Stimulated activated CD8-positive, alpha-beta memory T cell treated with anti-CD3 and anti-CD28 coated beads, Interleukin-7, amount 100 ng/mL, for 4 hours (primary cell): ENCODE measurements at regions not wholly inside any gene's neighbourhood (a gene's known extent, or its start where the extent isn't known, plus 50 kb on each side); places are given as distances from the start of the nearest gene placed in this dataset.
"Not testable (repeated sequence)": the region's sequence is repeated elsewhere in the genome, so short reads cannot be mapped to it uniquely, and the experiment has no call there.

ENCODE experiments used
- DNase-seq, 2 donors: peaks; one replicate each; pipeline ENCODE4 v3.0.0-alpha.2; 2020; ENCODE audit warnings: low read depth in 2 of 2

DNA sequence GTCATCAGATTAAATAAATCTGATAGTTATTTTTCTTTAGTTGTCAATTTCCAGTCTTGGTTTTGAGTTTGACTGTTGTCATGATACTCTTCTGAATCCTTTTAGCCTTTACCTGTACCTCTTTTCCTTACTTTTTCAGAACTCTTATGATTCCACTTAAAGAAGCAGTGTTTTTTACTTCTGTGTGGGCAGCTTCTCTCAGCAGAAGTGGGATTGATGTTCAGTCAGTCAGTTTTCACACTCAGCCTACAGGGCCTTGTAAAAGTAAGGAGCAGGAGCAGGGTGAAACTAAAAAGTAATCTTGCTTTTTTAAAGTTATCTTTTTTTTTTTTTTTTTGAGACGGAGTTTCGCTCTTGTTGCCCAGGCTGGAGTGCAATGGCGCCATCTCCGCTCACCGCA is 75.1 kb downstream of the HAUS1 start:
- DNase-seq = no peak

DNA sequence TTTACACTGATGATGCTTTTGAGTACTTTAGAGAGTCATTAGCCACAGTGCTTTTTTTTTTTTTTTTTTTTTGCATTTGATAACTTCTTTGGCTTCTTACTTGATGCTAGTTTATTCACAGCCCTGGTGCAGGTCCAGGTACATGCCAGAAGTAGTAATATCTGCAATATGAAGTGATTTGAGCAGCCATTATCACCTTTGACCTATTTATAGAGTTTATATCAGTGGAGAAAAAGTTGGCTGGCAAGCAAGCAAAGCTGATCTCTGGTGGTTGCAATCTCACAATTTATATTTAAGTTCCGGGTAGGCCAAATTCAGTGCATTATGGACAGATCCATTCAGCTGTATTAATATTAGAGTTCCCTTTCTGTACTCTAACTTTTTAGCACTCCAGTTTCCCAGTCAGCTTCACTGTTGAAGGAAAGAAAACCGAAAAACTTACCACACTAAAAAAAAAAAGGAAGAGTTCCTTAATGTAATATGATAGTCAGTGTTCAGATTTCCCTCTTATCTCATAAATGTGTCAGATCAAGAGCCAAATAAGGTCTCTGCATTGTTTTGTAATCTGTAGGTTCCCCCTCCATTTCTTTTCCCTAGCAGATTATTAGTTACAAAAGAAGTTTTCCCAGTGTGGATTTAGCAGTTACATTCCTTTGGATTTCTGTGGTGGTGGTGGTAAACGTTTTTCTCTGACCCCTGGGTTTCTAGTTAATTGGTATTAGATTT is 78.6 kb downstream of the HAUS1 start:
- DNase-seq = no peak

DNA sequence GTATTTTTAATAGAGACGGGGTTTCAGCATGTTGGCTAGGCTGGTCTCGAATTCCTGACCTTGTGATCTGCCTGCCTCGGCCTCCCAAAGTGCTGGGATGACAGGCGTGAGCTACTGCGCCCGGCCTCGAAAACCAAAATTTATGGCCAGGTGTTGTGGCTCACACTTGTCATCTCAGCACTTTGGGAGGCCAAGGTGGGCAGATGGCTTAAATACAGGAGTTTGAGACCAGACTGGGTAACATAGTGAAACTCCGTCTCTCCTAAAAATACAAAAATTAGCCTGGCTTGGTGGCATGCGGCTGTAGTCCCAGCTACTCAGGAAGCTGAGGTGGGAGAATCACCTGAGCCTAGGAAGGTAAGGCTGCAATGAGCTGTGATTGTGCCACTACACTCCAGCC is 80.1 kb downstream of the HAUS1 start:
- not testable (repeated sequence) for DNase-seq

DNA sequence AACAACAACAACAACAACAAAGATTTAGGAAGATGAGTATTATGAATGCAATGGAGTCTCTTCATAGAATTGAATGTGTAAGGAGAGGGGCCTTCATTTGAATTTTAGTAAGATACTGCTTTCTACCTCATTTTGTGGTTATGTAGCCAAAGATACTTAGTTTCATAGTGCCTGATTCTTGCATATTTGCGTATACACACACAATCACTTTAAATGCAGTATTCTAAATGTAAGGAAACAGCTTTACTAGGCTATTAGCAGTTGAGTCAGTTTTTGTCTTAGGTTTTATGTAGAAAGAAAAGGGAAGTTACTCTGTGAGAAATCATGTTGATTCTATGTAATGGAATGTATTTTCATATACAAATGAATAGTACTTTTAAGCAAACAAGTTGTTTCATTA is 80.5 kb downstream of the HAUS1 start:
- DNase-seq = no peak

DNA sequence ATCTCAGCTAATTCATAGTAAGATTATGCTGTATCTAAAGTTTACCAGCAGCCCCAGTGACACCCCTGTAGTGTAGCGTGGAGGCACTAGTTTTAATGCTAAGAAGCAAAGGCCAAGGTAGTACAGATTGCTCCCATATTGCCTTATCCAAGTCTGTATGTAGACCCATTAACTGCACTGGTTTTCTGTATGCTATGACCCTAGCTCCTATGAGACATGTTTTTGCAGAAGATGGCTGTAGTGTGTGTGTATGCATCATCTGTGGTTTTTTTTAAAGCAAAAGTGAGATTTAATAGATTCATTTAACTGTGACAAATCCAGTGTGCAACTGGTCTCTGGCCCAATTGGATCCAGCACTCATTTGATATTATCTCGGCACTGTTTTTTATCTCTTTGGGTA is 86.5 kb downstream of the HAUS1 start:
- no peak for DNase-seq

DNA sequence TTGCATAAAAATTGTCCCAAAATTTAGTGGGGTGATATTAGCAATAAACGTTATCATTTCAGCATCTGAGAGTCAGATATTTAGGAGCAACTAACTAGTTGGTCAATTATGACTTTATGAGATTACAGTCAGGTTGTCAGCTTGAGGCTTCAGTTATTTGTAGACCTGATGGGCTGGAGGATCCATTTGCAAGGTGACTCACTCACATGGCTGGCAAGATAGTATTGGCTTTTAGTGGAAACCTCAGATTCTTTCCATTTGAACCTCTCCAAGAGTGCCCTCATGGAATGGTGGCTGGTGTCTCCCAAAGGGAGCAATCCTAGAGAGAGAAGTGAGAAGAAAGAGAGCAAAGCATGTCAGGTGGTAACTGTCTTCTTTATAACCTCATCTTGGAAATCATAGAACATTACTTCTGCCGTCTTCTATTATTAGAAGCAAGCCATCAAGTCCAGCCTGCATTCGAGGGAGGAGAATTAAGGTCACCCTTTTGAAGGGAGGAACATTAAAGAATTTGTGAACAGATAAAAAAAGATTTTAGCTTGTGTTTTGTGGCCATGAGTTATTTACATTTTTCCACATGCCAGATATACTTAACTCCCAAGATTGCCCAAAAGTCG is 92.5 kb downstream of the HAUS1 start:
- DNase-seq = no peak

DNA sequence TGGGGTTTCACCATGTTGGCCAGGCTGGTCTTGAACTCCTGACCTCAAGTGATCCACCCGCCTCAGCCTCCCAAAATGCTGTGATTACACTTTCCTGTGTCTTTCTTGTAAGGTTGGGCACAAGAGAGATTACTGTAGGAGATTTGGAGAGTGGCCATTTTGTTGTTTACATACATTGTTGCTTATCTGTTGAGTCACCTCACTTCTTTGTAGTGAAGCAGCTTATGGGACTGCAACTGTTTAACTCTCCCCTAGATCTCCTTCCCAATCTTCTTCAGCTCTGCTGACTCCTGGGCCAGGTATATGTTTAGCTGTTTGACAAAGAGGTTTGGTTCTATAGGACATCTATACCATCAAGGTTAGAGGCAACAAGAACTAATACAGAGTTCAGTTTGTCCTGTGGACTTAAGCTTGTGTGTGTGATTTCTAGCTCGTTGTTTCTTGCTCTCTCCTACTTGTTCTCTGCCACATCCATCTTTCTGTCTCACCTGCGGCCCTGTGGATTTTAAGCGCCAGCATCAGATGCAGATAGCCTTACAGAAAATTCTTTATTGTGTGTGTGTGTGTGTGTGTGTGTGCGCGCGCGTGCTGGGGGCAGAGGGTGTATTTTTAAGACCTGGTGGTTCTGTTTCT is 95.4 kb downstream of the HAUS1 start:
- DNase-seq = no peak

DNA sequence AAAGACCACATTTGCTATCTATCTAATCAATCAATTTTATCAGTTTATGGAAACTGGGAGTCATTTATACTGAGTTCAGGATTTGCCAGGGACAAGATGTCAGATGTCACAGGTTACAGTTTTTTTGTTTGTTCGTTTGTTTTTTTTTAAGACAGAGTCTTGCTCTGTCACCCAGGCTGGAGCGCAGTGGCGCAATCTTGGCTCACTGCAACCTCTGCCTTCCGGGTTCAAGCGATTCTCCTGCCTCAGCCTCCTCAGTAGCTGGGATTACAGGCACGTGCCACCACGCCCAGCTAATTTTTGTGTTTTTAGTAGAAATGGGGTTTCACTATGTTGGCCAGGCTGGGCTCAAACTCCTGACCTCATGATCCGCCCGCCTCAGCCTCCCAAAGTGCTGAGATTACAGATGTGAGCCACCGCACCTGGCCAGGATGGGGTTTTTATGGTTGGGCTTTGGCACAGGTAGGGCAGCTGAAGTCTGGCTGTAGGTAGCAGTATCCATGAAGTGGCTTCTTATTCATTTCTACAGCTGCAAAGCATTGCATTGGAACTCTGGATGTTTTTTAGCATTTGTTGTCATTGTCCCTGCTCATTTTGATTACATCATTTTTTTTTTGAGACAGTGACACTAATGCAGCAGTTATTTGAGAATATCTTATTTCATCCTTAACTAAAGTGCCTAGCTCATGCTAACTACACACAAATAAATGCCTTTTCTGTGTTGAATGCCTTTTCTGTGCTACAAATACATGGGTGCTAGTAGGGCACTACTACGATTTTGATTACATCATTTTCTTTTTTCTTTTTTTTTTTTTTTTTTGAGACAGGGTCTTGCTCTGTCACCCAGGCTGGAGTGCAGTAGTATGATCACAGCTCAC is 96.2 kb downstream of the HAUS1 start:
- not testable (repeated sequence) for DNase-seq

DNA sequence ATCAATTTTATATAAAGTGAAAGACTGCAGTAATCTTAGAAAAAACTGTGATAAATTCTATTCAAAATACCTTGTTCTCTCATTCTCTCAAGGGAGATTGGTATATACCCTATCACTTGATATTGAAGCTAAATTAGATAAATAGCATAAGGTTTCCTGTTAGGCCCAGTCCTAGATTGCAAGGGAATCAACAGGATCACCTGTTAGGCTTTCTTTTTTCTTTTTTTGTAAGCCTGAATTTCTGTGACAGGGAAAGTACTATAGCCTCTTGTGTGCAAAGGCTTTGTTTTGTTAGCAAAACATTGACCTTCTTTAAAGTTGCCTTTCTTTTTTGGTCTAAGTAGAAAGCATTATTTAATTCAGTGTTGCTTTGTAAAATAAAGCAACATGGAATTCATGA is 100.0 kb downstream of the HAUS1 start:
- no peak for DNase-seq

DNA sequence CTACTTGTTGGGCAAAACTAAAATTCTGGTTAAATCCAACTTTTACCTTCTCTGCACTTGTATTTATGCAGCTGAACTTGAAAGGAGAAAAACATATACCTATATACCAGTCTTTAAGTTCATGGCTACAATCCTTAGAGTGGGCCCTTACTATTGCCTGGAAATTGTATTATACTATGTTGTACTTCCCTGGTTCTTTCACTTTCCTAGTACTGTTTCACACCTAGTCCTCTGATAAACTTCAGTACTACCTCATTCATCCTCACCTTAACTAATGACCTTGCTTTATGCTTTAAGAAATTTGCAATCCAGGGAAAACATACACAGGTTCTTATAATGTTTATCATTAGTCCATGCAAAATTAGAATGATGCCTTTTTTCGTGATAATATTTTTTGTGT is 103.8 kb downstream of the HAUS1 start:
- DNase-seq = no peak

DNA sequence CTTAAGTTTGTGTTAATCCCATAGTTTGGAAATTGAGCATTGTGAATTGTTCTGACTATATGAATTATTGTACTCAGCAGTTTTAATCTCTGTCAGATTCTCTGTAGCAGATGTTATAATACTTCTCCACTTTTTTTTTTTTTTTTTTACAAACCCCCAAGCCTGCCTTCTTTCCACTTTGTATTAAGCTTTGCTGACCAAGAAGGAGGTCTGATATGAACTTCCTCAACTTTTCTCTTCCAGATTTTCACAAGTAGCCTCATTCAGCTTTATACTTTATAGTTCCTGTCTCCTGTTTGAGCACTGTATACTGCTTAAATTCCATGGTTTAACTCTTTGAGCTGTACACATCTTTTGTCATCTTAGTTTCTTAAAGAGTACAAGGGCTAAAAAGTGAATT is 105.0 kb downstream of the HAUS1 start:
- DNase-seq = no peak

DNA sequence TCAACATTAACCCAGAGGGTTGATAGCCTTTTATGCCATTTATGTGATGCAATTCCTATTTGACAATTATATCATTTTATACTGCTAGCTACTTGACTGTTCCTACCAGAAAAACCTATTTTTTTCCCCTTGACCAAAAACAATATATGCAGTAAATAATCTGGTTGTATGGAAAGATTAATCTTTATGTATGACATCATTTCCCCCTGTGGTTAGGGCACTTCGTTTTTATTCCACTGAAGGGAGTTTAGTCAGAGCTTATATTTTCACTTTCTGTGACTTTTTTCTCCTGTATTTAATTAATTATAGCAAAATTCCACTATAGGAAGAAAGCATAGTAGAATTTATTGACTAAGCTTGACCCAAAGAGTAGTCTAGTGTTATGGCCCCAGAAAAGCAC is 107.6 kb downstream of the HAUS1 start:
- DNase-seq = no peak

DNA sequence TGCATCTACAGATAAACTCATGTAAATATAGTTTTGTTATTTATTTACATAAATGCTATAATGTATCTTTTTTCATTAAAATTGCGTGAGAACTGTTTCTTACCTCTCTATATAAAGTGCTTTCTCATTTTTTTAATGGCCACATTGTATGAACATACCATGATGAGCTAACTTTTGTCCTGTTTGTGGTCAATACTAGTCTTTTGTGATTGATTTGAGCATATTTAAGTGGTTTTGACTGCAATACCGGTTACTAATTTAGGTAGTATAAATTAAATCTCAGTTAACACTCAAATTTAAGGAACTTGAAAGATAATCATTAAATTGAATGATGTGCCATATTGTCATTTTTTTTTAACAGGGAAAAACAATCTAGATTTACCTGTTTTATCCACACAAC is 108.2 kb downstream of the HAUS1 start:
- no peak for DNase-seq

DNA sequence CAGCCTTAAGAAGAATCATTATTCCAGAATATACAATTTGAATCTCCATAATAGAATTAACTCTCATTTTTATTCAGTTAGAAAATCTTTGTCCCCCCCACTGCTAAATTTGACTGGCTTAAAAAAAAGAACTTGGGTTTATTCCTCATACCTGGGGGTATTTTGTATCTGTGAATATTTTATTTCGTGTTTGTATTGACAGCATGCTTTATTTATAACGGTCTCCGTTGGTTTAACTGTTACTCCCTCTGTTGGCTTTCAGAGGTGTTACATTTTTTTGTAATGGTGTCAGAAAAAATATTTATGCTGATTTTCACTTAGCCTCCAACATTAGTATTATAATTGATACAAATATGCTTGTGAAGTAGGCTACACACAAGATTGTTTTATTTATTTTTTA is 109.1 kb downstream of the HAUS1 start:
- no peak for DNase-seq

DNA sequence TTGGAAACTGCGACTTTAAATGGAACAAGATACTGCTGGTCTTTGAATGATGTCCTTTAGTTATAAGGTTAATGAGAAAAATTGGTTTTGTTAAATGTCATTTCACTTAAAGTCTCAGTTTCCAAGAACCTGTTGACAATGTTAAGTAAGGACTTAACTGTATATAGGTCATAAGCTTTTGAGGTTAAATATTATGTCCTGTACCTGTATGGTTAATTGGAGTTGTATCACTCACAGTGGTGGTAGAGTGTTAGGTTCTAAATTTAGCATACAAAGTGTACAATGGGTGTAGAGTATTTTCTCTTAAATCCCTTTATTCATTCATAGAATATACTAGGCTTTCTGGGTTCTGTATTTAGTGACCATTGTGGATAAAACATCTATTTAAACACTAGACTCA is 110.2 kb downstream of the HAUS1 start:
- DNase-seq = no peak

DNA sequence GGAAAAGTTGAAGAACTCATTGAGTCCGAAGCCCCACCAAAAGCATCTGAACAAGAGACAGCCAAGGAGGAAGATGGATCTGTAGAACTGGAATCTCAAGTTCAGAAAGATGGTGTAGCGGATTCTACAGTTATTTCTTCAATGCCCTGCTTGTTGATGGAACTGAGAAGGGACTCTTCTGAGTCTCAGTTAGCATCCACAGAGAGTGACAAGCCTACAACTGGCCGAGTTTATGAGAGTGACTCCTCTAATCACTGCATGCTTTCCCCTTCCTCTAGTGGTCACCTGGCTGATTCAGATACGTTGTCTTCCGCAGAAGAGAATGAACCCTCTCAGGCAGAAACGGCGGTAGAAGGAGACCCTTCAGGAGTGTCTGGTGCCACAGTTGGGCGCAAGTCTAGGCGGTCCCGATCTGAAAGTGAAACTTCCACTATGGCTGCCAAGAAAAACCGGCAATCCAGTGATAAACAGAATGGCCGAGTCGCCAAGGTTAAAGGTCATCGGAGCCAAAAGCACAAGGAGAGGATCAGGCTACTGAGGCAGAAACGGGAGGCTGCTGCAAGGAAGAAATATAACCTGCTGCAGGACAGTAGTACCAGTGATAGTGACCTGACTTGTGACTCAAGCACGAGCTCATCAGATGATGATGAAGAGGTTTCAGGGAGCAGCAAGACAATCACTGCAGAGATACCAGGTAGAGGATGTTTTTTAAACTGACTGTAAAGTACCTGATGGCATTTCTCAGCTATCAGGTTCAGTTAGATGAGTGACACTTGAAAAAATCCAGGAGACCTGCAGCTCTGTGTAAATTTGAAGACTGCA is 111.9 kb downstream of the HAUS1 start:
- DNase-seq = no peak

DNA sequence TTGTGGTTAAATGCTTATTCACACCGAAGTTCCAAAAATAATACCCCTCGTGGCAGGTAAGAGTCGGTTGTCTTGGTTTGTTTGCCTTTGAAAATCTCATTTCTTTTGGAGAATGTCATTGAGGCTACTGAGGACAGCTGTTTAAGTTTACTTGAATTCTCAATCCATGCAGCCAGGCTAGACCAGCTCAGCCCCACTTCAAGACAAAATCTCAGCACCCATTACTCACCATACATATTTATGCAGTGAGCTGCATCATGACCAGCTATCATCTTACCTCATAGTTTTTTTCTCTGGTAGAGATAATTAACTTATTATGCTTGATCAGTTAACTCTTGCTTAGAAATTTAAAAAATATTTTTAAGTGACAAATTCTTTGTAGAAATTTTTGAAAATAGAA is 115.9 kb downstream of the HAUS1 start:
- DNase-seq = no peak

DNA sequence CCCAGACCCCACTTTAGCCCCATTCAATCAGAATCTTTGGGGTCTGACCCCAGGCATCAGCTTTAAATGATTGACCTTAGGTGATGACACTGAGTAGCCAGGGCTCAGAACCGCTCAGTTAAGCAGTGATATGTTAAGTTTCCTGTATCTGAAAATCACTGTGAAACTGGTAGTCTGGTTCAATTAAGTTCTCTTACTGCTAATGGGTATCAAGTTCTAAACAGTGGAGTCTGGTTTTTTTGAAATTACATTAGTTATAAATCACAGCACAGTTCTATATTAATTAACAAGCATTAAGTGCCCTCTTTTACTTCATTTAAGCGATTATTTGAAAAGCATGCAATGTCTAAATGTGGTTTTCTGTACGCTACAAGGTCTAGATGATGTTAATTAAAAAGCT is 117.9 kb downstream of the HAUS1 start:
- DNase-seq = no peak

DNA sequence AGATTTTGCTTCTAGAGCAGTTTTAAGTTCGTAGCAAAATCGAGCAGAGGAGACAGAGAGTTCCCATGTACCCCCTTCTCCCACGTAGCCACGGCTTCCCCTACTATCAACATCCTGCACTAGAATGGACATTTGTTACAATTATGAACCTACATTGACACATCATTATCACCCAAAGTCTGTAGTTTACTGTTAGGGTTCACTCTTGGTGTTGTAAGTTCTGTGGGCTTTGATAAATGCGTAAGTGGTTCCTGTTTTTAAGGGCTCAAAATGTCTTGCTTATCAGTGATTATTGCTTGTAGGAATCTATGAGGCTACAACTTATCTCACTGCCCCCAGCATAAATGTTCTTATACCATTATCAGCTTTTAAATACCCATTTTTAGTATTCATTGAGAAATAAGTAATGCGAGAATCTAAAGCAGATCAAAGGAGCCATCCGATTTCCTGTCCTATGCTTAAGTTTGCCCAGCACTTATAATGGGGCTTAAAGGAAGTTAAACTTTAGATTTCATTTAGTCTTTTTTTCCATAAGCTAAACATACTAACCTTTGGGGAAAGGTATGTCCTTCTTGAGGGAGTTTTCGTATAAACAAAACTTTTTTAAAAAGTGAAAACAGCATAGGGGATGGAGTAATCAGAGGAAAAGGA is 118.7 kb downstream of the HAUS1 start:
- no peak for DNase-seq

DNA sequence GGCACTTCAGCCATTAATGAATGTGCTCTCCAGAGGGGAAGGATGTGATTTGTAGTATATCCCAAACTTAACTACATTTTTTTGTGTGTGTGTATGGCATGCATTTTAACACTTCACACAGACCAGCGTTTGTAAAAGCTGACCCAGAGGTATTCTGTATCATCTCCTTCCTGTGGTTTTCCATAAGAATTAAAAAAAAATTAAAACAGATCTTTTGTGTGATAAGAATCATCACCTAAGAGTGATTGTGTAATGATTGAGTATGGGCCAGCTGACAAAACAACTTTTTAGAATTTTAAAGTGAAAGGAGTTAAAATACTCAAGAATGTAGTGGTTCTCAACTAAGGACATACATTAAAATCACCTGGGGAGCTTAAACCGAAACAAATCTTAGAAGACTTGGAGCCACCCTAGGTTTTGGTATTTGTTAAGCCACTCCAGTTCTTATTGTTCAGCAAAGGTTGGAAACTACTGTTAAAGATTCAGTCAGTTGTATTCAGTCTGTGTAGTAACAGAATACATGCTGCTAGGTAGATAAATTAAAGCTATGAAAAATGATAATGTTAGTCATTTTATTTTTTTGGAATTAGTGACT is 120.1 kb downstream of the HAUS1 start:
- DNase-seq = no peak

DNA sequence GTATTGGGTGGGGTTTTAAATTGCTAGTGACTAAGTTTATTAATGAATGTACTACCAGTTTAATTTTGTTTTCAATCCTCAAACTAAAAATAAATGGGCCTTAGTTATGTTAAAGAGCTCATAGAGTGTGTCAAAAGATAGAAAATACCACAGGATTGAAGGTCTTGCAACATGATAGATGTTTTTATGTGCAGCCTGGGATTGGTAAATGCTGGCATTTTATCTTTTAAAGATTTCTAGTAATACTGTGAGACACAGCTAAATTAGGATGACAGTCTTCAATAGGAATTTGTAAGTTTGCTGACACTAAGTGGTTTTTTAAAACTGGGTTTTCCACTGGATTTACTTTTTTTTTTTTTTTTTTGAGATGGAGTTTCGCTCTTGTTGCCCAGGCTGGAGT is 122.3 kb downstream of the HAUS1 start:
- no peak for DNase-seq
